GM12878 (cell line): ENCODE measurements at regions not wholly inside any gene's neighbourhood (a gene's known extent, or its start where the extent isn't known, plus 50 kb on each side); places are given as distances from the start of the nearest gene placed in this dataset.
A peak's percentile ranks its signal among the peaks of the same experiment; 100 is the strongest.

Source experiments
- ATAC-seq: fragments of 200-7000 bp; cut with Tn5 transposase; 3 replicates; pipeline ENCODE4 v1.9.1; 2020; ENCODE audit warnings: mild to moderate bottlenecking, moderate library complexity
- BruUV-seq: library from RNA; stranded (reverse); fragments of 400-500 nt; replicated peaks from 2 replicates; lab custom pipeline; 2021; lab: Mats Ljungman, UMichigan
- CTCF ChIA-PET: fragments of 300-600 bp; sonication (Branson Sonifier 250); formaldehyde crosslinking; extraction: SDS; loops from one replicate; lab custom pipeline; 2021; ENCODE audit warnings: inconsistent platforms; lab: Yijun Ruan, JAX
- POLR2A ChIA-PET: fragments of 350-600 bp; formaldehyde crosslinking; extraction: SDS; loops from one replicate; lab custom pipeline; 2021; ENCODE audit warnings: inconsistent platforms; lab: Charles Lee
- RAD21 ChIA-PET: fragments of 300-600 bp; sonication (Branson Sonifier 250); formaldehyde crosslinking; loops from one replicate; lab custom pipeline; 2023; ENCODE audit warnings: antibody characterized with exemption; ENCODE audit not compliant: unreplicated experiment; lab: Charles Lee
- SMC1A ChIA-PET: fragments of 300-600 bp; sonication (Branson Sonifier 250); formaldehyde crosslinking; loops from one replicate; lab custom pipeline; 2023; ENCODE audit not compliant: unreplicated experiment, uncharacterized antibody; lab: Charles Lee
- DNase-seq: peaks from one replicate; pipeline ENCODE4 v3.0.0-alpha.2; 2011; ENCODE audit warnings: low read depth, low spot score
- FAIRE-seq: peaks from 3 replicates; lab custom pipeline; 2011; peaks lifted over from hg19 to GRCh38; lab: Jason Lieb, UNC
- H2AFZ ChIP-seq: 2 replicates; pipeline ENCODE4 v1.6.0; 2011; ENCODE audit warnings: low read depth, low read length, control low read depth; ENCODE audit not compliant: control insufficient read depth
- H3K27ac ChIP-seq: 2 replicates; pipeline ENCODE4 v1.5.1; 2011; ENCODE audit warnings: control low read depth; ENCODE audit not compliant: control insufficient read depth, insufficient read depth
- H3K27me3 ChIP-seq, 2 experiments: replicated peaks in 1 of 2; 2 replicates each; pipeline versions ENCODE4 v1.6.0 to v1.6.1; 2011; ENCODE audit warnings: low read length in 1 of 2; ENCODE audit not compliant: control insufficient read depth in 2 of 2, insufficient read depth in 2 of 2
- H3K36me3 ChIP-seq, 2 experiments: 2 replicates each; pipeline ENCODE4 v1.5.1; 2011; ENCODE audit warnings: low read length in 1 of 2; ENCODE audit not compliant: control insufficient read depth in 2 of 2, insufficient read depth in 2 of 2
- H3K4me1 ChIP-seq: 2 replicates; pipeline ENCODE4 v1.6.1; 2011; ENCODE audit warnings: mild to moderate bottlenecking, low read length, moderate library complexity, mixed read lengths; ENCODE audit not compliant: control insufficient read depth, insufficient read depth
- H3K4me2 ChIP-seq: 2 replicates; pipeline ENCODE4 v1.6.0; 2011; ENCODE audit warnings: control low read depth; ENCODE audit not compliant: control insufficient read depth, insufficient read depth
- H3K4me3 ChIP-seq: fragments of 200-600 bp; sonication (generic); 2 replicates; pipeline ENCODE4 v1.5.1; 2016
- H3K79me2 ChIP-seq: 2 replicates; pipeline ENCODE4 v1.6.0; 2011; ENCODE audit warnings: low read length; ENCODE audit not compliant: control insufficient read depth, insufficient read depth
- H3K9ac ChIP-seq: 2 replicates; pipeline ENCODE4 v1.8.0; 2011; ENCODE audit warnings: low read length, control low read depth, mixed read lengths; ENCODE audit not compliant: control insufficient read depth, insufficient read depth
- H3K9me3 ChIP-seq: replicated peaks from 3 replicates; pipeline ENCODE4 v1.5.1; 2011; ENCODE audit warnings: mild to moderate bottlenecking, low read length; ENCODE audit not compliant: control insufficient read depth, insufficient read depth
- H4K20me1 ChIP-seq: 2 replicates; pipeline ENCODE4 v1.6.0; 2011; ENCODE audit not compliant: control insufficient read depth, insufficient read depth
- EGR1 ChIP-seq, 2 experiments: IDR thresholded peaks; 1 replicate in 1 of 2; 2 replicates in 1 of 2; pipeline ENCODE4 v1.6.1; 2011 to 2012; ENCODE audit warnings: low read depth in 2 of 2, low read length in 2 of 2, borderline replicate concordance in 1 of 2, mild to moderate bottlenecking in 1 of 2, moderate library complexity in 1 of 2
- HDAC6 ChIP-seq: fragments of 200-600 bp; sonication (generic); IDR thresholded peaks from one replicate; pipeline ENCODE4 v1.8.0; 2017; ENCODE audit warnings: antibody characterized with exemption; ENCODE audit not compliant: unreplicated experiment
- PRDM15 ChIP-seq: fragments of 450-650 bp; formaldehyde crosslinking; IDR thresholded peaks from 2 replicates; pipeline ENCODE4 v1.4.0; 2020; ENCODE audit warnings: mild to moderate bottlenecking, moderate library complexity
- RUNX3 ChIP-seq: IDR thresholded peaks from 2 replicates; pipeline ENCODE4 v1.6.1; 2012; ENCODE audit warnings: low read length, inconsistent platforms
- SKIL ChIP-seq: fragments of 450-650 bp; IDR thresholded peaks from 2 replicates; pipeline ENCODE4 v1.6.1; 2017; ENCODE audit warnings: mild to moderate bottlenecking, low read depth, inconsistent platforms; ENCODE audit not compliant: poor library complexity, severe bottlenecking
- SRF ChIP-seq, 2 experiments: IDR thresholded peaks; 2 replicates each; pipeline ENCODE4 v1.6.1; 2011; ENCODE audit warnings: low read depth in 2 of 2, low read length in 2 of 2, mild to moderate bottlenecking in 1 of 2, moderate library complexity in 1 of 2
- STAT1 ChIP-seq: fragments of 450-650 bp; conservative IDR thresholded peaks from 2 replicates; pipeline ENCODE4 v1.6.1; 2014; ENCODE audit warnings: antibody characterized with exemption, mild to moderate bottlenecking
- SUZ12 ChIP-seq: fragments of 200-600 bp; sonication (generic); IDR thresholded peaks from one replicate; pipeline ENCODE4 v1.6.1; 2018; ENCODE audit warnings: antibody characterized with exemption, mild to moderate bottlenecking; ENCODE audit not compliant: unreplicated experiment
- ZNF24 ChIP-seq: fragments of 450-650 bp; IDR thresholded peaks from 2 replicates; pipeline ENCODE4 v1.6.1; 2017; ENCODE audit warnings: antibody characterized with exemption, mild to moderate bottlenecking
- ZZZ3 ChIP-seq: IDR thresholded peaks from 2 replicates; pipeline ENCODE4 v1.6.1; 2011; ENCODE audit warnings: low read depth; ENCODE audit not compliant: control insufficient read depth, insufficient read length
- WGBS: methylation state at CpG from one replicate; pipeline ENCODE4 v1.1.6; 2016; ENCODE audit warnings: low lambda C conversion rate; ENCODE audit not compliant: insufficient replicate concordance, insufficient coverage; ENCODE audit errors: missing lambda C conversion rate; 5-methylcytosine and 5-hydroxymethylcytosine counted together
- in situ Hi-C: fragments of 300-500 bp; cut with MboI; formaldehyde crosslinking; loops from 9 replicates; pipeline ENCODE4 v1.14.3; 2018; ENCODE audit warnings: mixed read lengths
- intact Hi-C: fragments of 100-400 bp; cut with micrococcal nuclease; formaldehyde crosslinking; loops from one replicate; pipeline ENCODE4 v1.14.2; 2022; ENCODE audit not compliant: unreplicated experiment

GRCh38 chr12:115374480-115375185, 690.7 kb upstream of the TBX3 start:
- Histone ChIP-seq H3K9me3 (no peaks in the 10 kb centered on the region), H3K79me2 (no peaks in the 10 kb centered on the region), H3K27me3 (no peaks in the 10 kb centered on the region), H3K9ac (peak overlapping the region; percentile 68; the same call in 1 of the 2 replicates), H3K4me2 (peak overlapping the region; percentile 79; the same call in 1 of the 2 replicates), H3K27ac (peak overlapping the region; percentile 90), H3K4me1 (peaks cover 17% of the 10 kb centered on the region), H4K20me1 (no peaks in the 10 kb centered on the region), H2AFZ (peak overlapping the region; percentile 90), H3K36me3 (no peaks in the 10 kb centered on the region), H3K4me3 (no peak overlapping the region; the same call in 1 of the 2 replicates)
- in situ Hi-C loops (no loop called here), intact Hi-C loops (no loop called here)
- CTCF ChIA-PET: no interaction called here
- BruUV-seq: no TSS peak
- ATAC-seq (peak; percentile 45), FAIRE-seq (peak; percentile 76), DNase-seq (peak; percentile 38)
- POLR2A ChIA-PET: no interaction called here
- SMC1A ChIA-PET: interaction anchor here (0.7 to 1.0 kb wide), 3 partner anchors 20 to 359 kb away, joined by 3 to 5 read pairs (median 3); no protein-coding TSS in a partner anchor
- TF ChIP-seq RUNX3: peak; percentile 48
- TF ChIP-seq ZNF24: no peak
- no peak for TF ChIP-seq HDAC6
- 76% methylated on average over 4 of the region's 4 CpGs for WGBS
- RAD21 ChIA-PET: interaction anchor here (1.0 to 1.4 kb wide), 2 partner anchors 14 to 34 kb away, joined by 3 to 4 read pairs; no protein-coding TSS in a partner anchor

- no peak for FAIRE-seq
- in situ Hi-C loops: no loop called here
- CTCF ChIA-PET: no interaction called here
- no peak for TF ChIP-seq PRDM15 (CRISPR knock-in tag)
- TF ChIP-seq STAT1: no peak
- TF ChIP-seq ZZZ3: no peak
- no peak for TF ChIP-seq SUZ12
- TF ChIP-seq EGR1 (IDR thresholded peaks at IDR 0.05; ENCODE audit: borderline replicate concordance in 1 of 2, low read depth in 2 of 2, low read length in 2 of 2): no peak
- TF ChIP-seq SKIL: no peak
- no peak for TF ChIP-seq SRF (IDR thresholded peaks at IDR 0.05; ENCODE audit: low read depth in 2 of 2, low read length in 2 of 2)
Observed at GRCh38 chr12:115371711-115372110, 687.7 kb upstream of the TBX3 start.

More at GRCh38 chr12:115371711-115372110, 687.7 kb upstream of the TBX3 start:
- H4K20me1 ChIP-seq: no peaks in the 10 kb centered on the region
- H3K9me3 ChIP-seq: no peaks in the 10 kb centered on the region
- BruUV-seq: no TSS peak
- DNase-seq (no peak), ATAC-seq (no peak)
- ChIA-PET RAD21 (interaction anchor here (0.6 kb wide), 1 partner anchor 108 kb away, joined by 3 read pairs; no protein-coding TSS in a partner anchor), SMC1A (interaction anchor here (1.4 to 1.6 kb wide), 2 partner anchors 8 to 30 kb away, joined by 3 read pairs; no protein-coding TSS in a partner anchor), POLR2A (no interaction called here)
- intact Hi-C loops: no loop called here
- WGBS: 63% methylated on average over 4 of the region's 4 CpGs
- H3K4me3 ChIP-seq: no peak overlapping the region
- H2AFZ ChIP-seq: no peak overlapping the region
- H3K9ac ChIP-seq: no peak overlapping the region
- H3K4me1 ChIP-seq: peaks cover 17% of the 10 kb centered on the region
- H3K36me3 ChIP-seq: no peaks in the 10 kb centered on the region
- no peak overlapping the region for H3K27ac ChIP-seq
- H3K4me2 ChIP-seq: no peak overlapping the region
- no peaks in the 10 kb centered on the region for H3K27me3 ChIP-seq
- H3K79me2 ChIP-seq: no peaks in the 10 kb centered on the region
